ENCODE measurements at regions not wholly inside any gene's neighbourhood (a gene's known extent, or its start where the extent isn't known, plus 50 kb on each side); places are given as distances from the start of the nearest gene placed in this dataset.

DNA sequence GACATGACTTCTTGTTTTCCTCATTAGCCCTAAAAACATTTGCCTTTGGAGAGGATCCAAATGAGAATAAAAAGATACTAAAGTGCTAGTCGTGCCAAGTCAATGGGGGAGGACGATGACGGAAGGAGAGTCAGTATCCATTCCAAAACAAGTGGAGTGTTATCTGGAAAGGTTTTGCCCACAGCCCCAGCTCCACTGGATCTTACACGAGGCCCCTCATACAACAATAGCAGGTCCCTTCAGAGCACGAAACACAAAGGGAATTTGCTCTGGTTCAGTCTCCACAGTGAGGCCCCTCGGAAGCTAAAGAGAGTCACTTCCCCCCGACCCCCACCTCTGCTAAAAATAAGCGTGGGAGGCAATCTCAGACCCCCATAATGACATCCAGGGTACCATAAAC is 496.9 kb upstream of the ZFHX3 start:
- no peak for TF ChIP-seq POLR2A (IDR thresholded peaks at IDR 0.05)
- TF ChIP-seq POLR2AphosphoS5 (IDR thresholded peaks at IDR 0.05) = no peak
- no peak for TF ChIP-seq EP300 (IDR thresholded peaks at IDR 0.05)
- TF ChIP-seq, protein P1, sequence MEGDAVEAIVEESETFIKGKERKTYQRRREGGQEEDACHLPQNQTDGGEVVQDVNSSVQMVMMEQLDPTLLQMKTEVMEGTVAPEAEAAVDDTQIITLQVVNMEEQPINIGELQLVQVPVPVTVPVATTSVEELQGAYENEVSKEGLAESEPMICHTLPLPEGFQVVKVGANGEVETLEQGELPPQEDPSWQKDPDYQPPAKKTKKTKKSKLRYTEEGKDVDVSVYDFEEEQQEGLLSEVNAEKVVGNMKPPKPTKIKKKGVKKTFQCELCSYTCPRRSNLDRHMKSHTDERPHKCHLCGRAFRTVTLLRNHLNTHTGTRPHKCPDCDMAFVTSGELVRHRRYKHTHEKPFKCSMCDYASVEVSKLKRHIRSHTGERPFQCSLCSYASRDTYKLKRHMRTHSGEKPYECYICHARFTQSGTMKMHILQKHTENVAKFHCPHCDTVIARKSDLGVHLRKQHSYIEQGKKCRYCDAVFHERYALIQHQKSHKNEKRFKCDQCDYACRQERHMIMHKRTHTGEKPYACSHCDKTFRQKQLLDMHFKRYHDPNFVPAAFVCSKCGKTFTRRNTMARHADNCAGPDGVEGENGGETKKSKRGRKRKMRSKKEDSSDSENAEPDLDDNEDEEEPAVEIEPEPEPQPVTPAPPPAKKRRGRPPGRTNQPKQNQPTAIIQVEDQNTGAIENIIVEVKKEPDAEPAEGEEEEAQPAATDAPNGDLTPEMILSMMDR (IDR thresholded peaks at IDR 0.05) = no peak
- Histone ChIP-seq H3K27ac (no peak overlapping the region), H3K4me3 (no peak overlapping the region), H3K36me3 (no peaks in the 10 kb centered on the region), H3K27me3 (peaks cover 59% of the 10 kb centered on the region), H3K4me1 (peaks cover 10% of the 10 kb centered on the region), H3K9me3 (no peaks in the 10 kb centered on the region)
- no peak for DNase-seq (ENCODE audit: low spot score in 2 of 2)
- WGBS = 44% methylated on average over 8 of the region's 8 CpGs

DNA sequence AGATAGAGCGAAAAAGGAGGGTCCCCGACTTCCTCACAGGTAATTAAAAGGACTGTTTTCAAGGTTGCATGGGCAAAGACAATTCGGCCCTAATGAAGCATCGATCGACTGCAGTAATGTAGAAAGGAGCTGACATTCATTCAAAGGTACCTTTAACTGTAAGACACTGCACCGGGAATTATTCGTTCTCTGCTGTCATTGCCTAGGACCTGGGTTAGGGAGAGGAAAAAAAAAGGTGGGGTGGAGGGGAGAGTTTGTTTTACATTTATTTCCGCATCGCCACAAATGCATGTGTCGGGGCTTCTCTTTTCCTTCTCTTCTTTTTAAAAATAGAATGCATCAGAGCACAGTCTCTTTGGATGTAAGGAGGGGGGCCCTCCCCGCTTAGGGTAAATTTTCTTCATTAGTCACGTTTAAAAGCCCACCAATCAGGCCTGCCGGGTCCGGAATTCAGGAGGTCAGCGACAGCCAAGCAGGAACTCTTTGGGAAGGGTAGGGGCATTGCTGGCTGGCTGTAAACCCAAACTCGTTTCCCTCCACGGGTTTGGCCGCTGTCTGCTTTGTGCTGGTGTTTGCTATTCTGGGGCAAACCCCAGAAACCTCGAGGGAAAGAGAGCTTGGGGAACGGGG is 496.2 kb upstream of the ZFHX3 start:
- no peaks in the 10 kb centered on the region for H3K9me3 ChIP-seq
- H3K27me3 ChIP-seq = peaks cover 57% of the 10 kb centered on the region
- no peak for DNase-seq (ENCODE audit: low spot score in 2 of 2)
- no peak overlapping the region for H3K4me3 ChIP-seq
- 42% methylated on average over 20 of the region's 20 CpGs for WGBS
- peaks cover 10% of the 10 kb centered on the region for H3K4me1 ChIP-seq
- TF ChIP-seq, protein P1 (IDR thresholded peaks at IDR 0.05) = no peak
- no peak for TF ChIP-seq EP300 (IDR thresholded peaks at IDR 0.05)
- TF ChIP-seq POLR2A (IDR thresholded peaks at IDR 0.05) = no peak
- no peak for TF ChIP-seq POLR2AphosphoS5 (IDR thresholded peaks at IDR 0.05)
- H3K36me3 ChIP-seq = no peaks in the 10 kb centered on the region
- no peak overlapping the region for H3K27ac ChIP-seq

DNA sequence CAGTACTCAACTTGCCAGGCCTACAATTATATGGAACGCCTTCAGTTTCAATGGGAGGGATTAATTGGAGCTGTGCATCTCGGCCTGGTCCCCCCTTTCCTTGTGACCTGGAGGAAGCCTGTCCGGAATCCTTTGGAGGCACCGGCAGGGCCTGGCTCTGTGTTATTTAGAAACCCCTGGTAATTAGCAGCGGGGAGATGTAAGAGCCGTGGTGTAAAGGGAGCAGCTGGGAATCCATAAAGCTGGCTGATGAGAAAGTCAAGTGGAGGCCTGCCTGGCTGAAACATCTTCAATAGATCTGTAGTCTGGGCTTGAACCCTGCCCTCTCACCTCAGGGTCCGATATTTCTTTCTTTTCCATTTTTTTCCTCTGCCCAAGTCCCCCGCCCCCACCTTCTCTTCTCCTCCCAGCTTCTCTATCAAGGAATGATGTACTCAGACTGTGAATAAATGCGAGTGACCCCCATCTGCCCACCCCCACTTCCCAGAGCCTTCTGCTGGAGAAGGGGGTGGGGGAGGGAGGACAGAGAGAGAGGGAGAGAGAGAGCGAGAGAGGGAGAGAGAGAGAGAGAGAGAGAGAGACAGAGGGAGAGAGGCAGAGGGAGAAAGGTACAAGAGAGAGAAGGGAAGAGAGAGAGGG is 495.5 kb upstream of the ZFHX3 start:
- 75% methylated on average over 10 of the region's 10 CpGs for WGBS
- Histone ChIP-seq H3K36me3 (no peaks in the 10 kb centered on the region), H3K9me3 (no peaks in the 10 kb centered on the region), H3K27ac (no peak overlapping the region), H3K4me1 (peaks cover 10% of the 10 kb centered on the region), H3K27me3 (peaks cover 52% of the 10 kb centered on the region), H3K4me3 (no peak overlapping the region)
- no peak for DNase-seq (ENCODE audit: low spot score in 2 of 2)
- no peak for TF ChIP-seq POLR2AphosphoS5 (IDR thresholded peaks at IDR 0.05)
- no peak for TF ChIP-seq POLR2A (IDR thresholded peaks at IDR 0.05)
- TF ChIP-seq, protein P1 (IDR thresholded peaks at IDR 0.05) = no peak
- TF ChIP-seq EP300 (IDR thresholded peaks at IDR 0.05) = no peak

DNA sequence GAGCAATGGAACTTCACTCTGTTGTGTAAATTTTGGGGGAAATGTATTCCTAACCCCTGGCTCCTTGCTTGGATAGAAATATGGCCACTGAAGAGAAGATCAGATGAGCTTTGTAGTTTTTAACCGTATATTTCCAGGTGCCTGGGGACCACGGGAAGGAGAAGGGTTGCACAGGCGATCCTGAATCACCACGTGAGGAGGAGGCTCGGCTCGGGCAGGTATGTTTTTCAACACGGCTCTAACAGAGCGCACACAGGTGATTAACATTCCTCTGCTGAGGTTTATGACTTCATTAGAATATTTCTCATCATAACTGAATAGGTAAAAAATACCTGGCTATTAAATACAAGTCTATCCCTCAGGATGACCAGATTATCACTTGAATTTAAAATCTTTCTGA is 495.0 kb upstream of the ZFHX3 start:
- TF ChIP-seq POLR2A (IDR thresholded peaks at IDR 0.05) = no peak
- TF ChIP-seq, protein P1 (IDR thresholded peaks at IDR 0.05) = no peak
- no peak for TF ChIP-seq EP300 (IDR thresholded peaks at IDR 0.05)
- no peak for TF ChIP-seq POLR2AphosphoS5 (IDR thresholded peaks at IDR 0.05)
- no peak overlapping the region for H3K27ac ChIP-seq
- DNase-seq (ENCODE audit: low spot score in 2 of 2) = no peak
- peaks cover 10% of the 10 kb centered on the region for H3K4me1 ChIP-seq
- no peaks in the 10 kb centered on the region for H3K36me3 ChIP-seq
- WGBS = 44% methylated on average over 8 of the region's 8 CpGs
- H3K4me3 ChIP-seq = no peak overlapping the region
- H3K9me3 ChIP-seq = no peaks in the 10 kb centered on the region
- H3K27me3 ChIP-seq = peaks cover 47% of the 10 kb centered on the region

DNA sequence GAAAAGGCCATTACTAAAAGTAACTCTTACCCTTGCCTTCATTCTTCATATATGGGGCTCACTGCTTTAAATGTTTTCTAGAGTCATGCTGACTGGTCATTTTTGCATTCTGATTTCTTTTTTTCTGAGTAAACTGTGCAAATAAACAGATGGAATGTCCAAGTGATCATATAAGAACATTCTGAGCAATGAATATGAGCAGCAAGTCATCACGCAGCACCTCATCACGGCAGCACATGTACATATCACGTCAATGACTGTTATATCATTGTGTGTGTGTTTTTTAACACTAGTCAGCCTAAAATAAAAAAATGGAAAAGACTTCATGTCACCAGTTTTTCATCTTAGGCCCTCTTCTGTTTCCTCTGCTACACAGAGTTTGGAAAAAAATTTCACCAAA is 490.0 kb upstream of the ZFHX3 start:
- no peaks in the 10 kb centered on the region for H3K4me1 ChIP-seq
- peaks cover 6% of the 10 kb centered on the region for H3K27me3 ChIP-seq
- no peaks in the 10 kb centered on the region for H3K36me3 ChIP-seq
- no peak overlapping the region for H3K27ac ChIP-seq
- TF ChIP-seq POLR2A (IDR thresholded peaks at IDR 0.05) = no peak
- no peak for TF ChIP-seq EP300 (IDR thresholded peaks at IDR 0.05)
- no peaks in the 10 kb centered on the region for H3K9me3 ChIP-seq
- H3K4me3 ChIP-seq = no peak overlapping the region
- DNase-seq (ENCODE audit: low spot score in 2 of 2) = no peak
- 91% methylated on average over 3 of the region's 3 CpGs for WGBS

Data from suprapubic skin (tissue), 4 donors.